ENCODE measurements at regions not wholly inside any gene's neighbourhood (a gene's known extent, or its start where the extent isn't known, plus 50 kb on each side); places are given as distances from the start of the nearest gene placed in this dataset.

GRCh38 chr16:16798504-16798903 lies 419.6 kb downstream of the NPIPA7 start:
- no peak for DNase-seq

- no peak for DNase-seq
Measured at GRCh38 chr16:16805809-16806208, 426.9 kb downstream of the NPIPA7 start.

DNA sequence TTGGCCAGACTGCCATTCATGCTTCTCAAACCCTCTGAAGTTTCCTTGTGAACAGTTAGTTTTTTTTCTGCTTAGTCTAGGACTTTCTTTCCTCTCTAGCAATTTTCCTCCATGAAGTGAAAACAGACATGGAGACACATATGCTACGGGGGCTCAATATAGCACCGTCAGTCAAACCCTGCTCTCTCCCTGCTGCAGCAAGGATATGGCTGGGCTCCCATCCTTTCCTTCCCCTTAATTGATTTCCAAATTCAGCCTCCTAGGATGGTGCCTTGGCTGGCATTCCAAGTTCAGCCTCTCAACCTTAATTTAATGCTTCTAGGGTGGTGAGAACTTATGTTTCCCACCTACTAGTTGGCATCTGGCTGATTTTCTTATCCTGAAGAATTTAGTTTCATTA lies 436.7 kb downstream of the NPIPA7 start:
- no peak for DNase-seq

DNA sequence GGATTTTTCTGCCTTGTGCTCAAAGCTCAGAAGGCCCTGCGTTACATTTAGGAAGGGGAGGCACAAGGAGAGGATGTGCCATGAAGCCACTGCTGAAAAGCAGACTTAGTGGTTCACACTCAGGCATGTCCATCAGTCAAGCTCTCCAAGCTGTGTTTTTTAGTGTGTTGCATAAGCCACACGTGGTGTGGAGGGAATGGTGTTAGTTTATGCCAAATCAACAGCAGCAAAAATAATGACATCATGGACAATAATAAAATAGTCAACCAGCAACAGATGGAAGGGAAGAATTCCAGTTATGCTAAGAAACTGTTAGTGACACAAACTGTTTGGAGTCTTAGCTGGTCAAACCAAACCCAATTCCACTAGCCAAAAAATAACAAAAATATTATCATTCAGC lies 438.3 kb downstream of the NPIPA7 start:
- no peak for DNase-seq

DNA sequence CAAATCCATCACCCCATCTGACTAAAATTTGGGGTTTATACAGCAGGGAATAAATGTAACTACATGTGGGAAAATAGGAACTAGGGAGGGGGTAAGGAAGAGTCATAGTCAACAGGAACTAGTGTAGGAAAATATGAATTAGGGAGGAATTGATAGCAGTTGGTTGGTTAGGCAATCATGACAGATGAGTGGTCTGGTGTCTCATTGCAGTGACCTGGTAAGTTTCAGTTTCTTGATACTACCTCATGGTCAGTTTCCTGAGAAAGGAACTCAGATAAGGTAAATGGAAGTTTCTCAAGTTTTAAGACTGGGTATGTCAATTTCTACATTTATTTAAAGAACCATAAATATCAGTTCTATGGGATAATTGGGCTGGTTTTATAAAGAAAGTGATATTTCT lies 442.3 kb downstream of the NPIPA7 start:
- no peak for DNase-seq

GRCh38 chr16:16828913-16829398 lies 450.0 kb downstream of the NPIPA7 start:
- no peak for DNase-seq

DNA sequence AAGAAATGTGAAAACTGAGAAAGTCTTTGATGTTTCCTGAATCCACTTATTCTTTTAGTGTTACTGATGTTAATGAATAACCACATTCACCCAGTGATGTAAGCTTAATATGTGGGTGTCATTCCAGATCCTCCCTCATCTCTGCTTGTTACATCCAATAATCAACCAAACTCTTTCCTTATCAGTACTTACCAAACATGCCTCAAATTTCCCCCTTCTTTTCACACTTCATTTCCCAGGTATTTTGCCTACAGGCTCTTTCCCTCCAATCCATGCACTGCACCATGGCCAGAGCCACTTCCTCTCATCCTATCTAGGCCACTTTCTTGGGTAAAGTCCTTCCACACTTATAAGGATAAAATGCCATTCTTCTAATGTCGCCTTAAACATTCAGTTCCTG lies 451.5 kb downstream of the NPIPA7 start:
- no peak for DNase-seq

DNA sequence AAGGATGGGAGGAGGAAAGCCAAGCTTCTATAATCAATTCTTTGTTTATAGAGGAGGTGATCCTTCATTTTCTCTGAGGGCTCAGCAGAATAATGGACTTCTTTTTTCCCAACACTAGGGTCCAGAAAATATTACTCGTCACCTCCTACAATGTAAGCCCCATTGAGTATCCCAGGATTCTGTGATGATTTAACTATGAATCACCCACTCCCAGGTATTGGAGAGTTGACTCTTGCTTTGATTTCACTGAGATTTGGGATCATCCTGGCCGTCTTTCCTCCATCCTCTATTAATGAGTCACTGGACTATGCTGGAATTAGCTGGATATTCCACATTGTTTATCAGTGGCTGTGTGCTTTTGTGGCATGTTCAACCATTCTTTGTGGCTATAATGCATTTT lies 452.0 kb downstream of the NPIPA7 start:
- DNase-seq, result no peak

GRCh38 chr16:16833165-16833564 lies 454.2 kb downstream of the NPIPA7 start:
- no peak for DNase-seq

DNA sequence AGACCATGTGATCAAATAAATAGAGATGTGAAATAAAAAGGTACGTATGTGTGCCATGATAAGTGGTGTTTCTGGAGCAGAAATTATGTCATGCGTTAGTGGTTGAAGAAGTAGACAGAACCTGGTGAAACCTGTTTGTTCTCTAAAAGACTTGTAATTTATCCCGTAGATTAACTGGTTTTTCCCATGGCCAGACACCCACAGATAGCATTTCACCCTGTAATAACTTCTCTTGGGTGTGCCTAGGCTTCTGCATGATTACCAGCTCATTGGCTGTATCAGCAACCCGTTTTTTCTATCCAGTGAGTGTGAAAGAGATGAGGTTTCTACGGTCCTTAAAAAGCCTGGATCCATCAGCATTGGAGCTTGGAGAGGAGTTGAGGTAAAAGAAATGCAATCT lies 471.3 kb downstream of the NPIPA7 start:
- DNase-seq, result no peak

- no peak for DNase-seq
Measured at GRCh38 chr16:16857012-16857411, 478.1 kb downstream of the NPIPA7 start.

- no peak for DNase-seq
Measured at GRCh38 chr16:16857603-16858283, 478.8 kb downstream of the NPIPA7 start.

DNA sequence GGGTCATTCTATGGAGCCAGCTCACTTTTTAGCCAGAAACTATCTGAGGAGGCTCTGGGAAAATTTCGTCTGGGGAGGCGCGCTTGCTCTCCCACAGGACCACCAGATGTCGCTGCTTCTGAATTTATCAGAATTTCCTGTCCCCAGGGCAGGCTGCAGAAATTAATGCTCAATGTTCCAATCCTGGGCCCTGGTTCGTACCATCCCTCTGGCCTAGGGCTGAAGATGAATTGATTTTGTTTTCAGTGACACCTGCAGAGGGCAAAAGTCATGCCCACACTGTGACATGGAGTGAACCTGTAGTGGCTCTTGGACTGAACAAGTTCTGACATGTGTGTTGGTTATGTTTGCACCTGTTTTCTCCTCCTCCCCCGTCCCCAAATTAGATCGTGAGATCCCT lies 482.6 kb downstream of the NPIPA7 start:
- DNase-seq, result no peak

GRCh38 chr16:16863672-16864071 lies 484.7 kb downstream of the NPIPA7 start:
- no peak for DNase-seq

GRCh38 chr16:16864536-16864935 lies 485.6 kb downstream of the NPIPA7 start:
- DNase-seq, result no peak

DNA sequence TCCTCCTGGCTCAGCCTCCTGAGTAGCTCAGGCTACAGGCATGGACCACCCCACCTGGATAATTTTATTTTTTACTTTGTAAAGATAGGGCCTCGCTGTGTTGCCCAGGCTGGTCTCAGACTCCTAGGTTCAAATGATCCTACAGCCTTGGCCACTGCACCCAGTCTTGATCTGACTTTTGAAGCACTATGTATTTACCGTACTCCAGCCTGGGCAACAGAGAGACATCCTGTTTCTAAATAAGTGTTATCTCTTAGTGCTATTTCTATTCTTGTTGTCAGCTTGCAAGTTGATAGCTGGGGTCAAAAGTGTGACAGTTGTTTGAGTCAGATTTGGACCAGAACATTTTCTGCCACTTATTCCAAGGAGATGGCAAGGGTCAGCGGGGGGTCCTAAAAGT lies 486.4 kb downstream of the NPIPA7 start:
- no peak for DNase-seq

- DNase-seq, result no peak
Measured at GRCh38 chr16:16867973-16868372, 489.0 kb downstream of the NPIPA7 start.

DNA sequence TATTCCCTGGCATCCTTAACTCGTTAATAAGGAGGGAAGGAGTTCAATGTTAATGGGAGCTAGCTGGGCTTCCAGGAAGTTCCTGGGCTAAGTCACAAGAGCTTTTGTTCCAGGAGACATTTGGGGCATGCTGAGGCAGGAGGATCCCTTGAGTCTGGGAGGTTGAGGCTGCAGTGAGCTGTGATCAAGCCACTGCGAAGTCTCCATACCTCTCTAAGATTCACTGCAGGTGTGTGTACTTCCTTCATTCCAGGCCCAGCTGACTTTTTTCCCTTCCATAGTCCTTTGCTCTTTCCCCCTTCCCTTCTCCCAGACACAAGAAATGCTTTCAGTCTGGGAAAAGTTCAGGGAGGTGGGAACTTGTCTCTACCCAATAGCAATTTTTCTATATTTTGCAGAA lies 489.8 kb downstream of the NPIPA7 start:
- no peak for DNase-seq

DNA sequence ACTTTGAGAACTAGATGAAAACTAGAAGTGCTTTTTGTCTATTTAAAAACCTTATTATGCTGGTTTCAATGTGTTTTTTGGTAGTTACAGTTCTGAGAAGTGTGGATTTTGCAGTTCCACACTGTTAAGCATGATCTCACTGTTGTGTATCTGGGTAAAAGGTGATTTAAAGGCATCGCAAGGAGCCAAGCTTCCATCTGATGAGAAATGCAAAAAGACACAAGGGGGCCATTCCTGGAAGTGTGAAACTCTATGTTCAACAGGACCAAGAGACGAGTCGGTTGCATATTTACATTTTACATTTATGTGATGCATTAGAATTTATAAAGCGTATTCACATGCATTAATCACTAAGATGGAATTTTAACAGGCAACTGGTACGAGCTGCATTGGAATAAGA lies 490.8 kb downstream of the NPIPA7 start:
- no peak for DNase-seq

- no peak for DNase-seq
Measured at GRCh38 chr16:16871196-16871595, 492.3 kb downstream of the NPIPA7 start.

DNA sequence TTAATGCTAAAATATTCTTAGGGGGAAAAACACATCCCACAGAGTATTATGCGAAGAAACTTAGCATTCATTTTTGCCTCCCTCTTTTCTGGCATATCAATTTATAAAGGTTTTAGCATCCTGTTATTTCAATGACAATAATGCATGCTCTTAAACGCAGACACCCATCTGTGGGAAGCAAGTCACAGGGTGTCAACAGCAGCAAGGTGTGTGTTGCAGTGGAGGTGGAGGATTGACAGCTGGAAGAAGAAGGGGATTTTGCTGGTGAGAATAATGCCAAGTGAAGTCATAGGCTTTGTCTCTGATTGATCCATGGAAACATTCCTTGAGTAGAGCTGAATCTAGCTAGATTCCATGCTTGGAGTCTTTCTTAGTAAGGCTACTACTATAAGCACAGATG lies 498.1 kb downstream of the NPIPA7 start:
- DNase-seq, result no peak

GRCh38 chr16:16879567-16880251 lies 500.8 kb downstream of the NPIPA7 start:
- DNase-seq, result no peak

- DNase-seq, result no peak
Measured at GRCh38 chr16:16881814-16882213, 502.9 kb downstream of the NPIPA7 start.

- DNase-seq, result no peak
Measured at GRCh38 chr16:16882766-16883165, 503.8 kb downstream of the NPIPA7 start.

DNA sequence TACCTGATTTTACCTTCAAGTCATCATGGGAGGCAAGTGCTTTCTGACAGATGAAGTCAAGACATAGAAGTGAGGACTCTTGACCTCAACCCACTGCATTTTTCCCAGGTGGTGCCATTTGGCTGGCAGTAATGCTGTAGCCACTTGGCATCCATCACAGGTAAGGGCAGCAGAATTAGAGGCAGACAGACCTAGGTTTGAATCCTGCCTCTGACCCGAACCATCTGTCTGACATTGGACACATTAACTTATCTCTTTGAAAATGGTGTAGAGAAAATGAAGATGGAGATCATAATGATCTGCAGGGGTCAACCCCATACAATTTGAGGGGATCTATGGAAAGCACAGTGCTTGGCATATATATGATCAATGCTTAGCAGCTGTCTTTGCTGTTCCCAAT lies 505.5 kb downstream of the NPIPA7 start:
- no peak for DNase-seq
